ENCODE measurements at regions not wholly inside any gene's neighbourhood (a gene's known extent, or its start where the extent isn't known, plus 50 kb on each side); places are given as distances from the start of the nearest gene placed in this dataset.
"Not testable (repeated sequence)": the region's sequence is repeated elsewhere in the genome, so short reads cannot be mapped to it uniquely, and the experiment has no call there.

- TF ChIP-seq ZNF462 (CRISPR knock-in tag; IDR thresholded peaks at IDR 0.05) = no peak
Observed at GRCh38 chr7:119647286-119647685, 625.7 kb upstream of the KCND2 start (continued).

- not testable (repeated sequence) for H3K79me2 ChIP-seq (replicated peaks; ENCODE audit: insufficient read depth); H3K36me3 Mint-ChIP-seq (ENCODE audit: low read depth); H3K9me2 ChIP-seq (ENCODE audit: insufficient read depth); H3K27me3 Mint-ChIP-seq (ENCODE audit: insufficient read depth, low read depth, poor library complexity); ATAC-seq; H3K36me3 ChIP-seq (ENCODE audit: insufficient read depth); H3K27ac ChIP-seq (ENCODE audit: low read depth); H2AFZ ChIP-seq; H3K27me3 ChIP-seq (ENCODE audit: insufficient read depth); H3K4me3 Mint-ChIP-seq; DNase-seq (ENCODE audit: low spot score); H3K4me1 ChIP-seq (ENCODE audit: insufficient read depth); H3F3A ChIP-seq (replicated peaks; ENCODE audit: low read depth); H3K4me1 Mint-ChIP-seq; H3K4me3 ChIP-seq; H3K27ac Mint-ChIP-seq; H3K9me3 Mint-ChIP-seq; H4K20me1 ChIP-seq (replicated peaks; ENCODE audit: insufficient read depth); H3K4me2 ChIP-seq
Observed at GRCh38 chr7:119648752-119649151, 624.2 kb upstream of the KCND2 start.

GRCh38 chr7:119660080-119660479, 612.9 kb upstream of the KCND2 start:
- no peak overlapping the region for H3K4me3 Mint-ChIP-seq
- H3K4me1 Mint-ChIP-seq = no peaks in the 10 kb centered on the region
- Histone ChIP-seq H3F3A (replicated peaks; ENCODE audit: low read depth) (no peaks in the 10 kb centered on the region), H3K27ac (ENCODE audit: low read depth) (no peak overlapping the region), H3K79me2 (replicated peaks; ENCODE audit: insufficient read depth) (no peaks in the 10 kb centered on the region), H3K27me3 (ENCODE audit: insufficient read depth) (no peaks in the 10 kb centered on the region), H3K4me1 (ENCODE audit: insufficient read depth) (no peaks in the 10 kb centered on the region), H3K4me3 (no peak overlapping the region), H2AFZ (no peak overlapping the region), H3K9me2 (ENCODE audit: insufficient read depth) (no peaks in the 10 kb centered on the region), H4K20me1 (replicated peaks; ENCODE audit: insufficient read depth) (no peaks in the 10 kb centered on the region), H3K36me3 (ENCODE audit: insufficient read depth) (no peaks in the 10 kb centered on the region), H3K4me2 (no peak overlapping the region)
- DNase-seq (ENCODE audit: low spot score) (no peak), ATAC-seq (no peak)
- no peaks in the 10 kb centered on the region for H3K36me3 Mint-ChIP-seq (ENCODE audit: low read depth)
- H3K9me3 Mint-ChIP-seq = no peaks in the 10 kb centered on the region; the same call in 2 of the 3 replicates
- no peaks in the 10 kb centered on the region for H3K27me3 Mint-ChIP-seq (ENCODE audit: insufficient read depth, low read depth, poor library complexity)
- no peak overlapping the region for H3K27ac Mint-ChIP-seq
- TF ChIP-seq ZNF331 (CRISPR knock-in tag; IDR thresholded peaks at IDR 0.05; ENCODE audit: low read depth) (no peak), CREB1 (CRISPR knock-in tag; IDR thresholded peaks at IDR 0.05; ENCODE audit: low read depth) (no peak), ZNF462 (CRISPR knock-in tag; IDR thresholded peaks at IDR 0.05) (no peak), EZH2phosphoT487 (IDR thresholded peaks at IDR 0.05; ENCODE audit: unreplicated experiment) (no peak)

Measured in GM23338 (cell line).